ENCODE measurements at regions not wholly inside any gene's neighbourhood (a gene's known extent, or its start where the extent isn't known, plus 50 kb on each side); places are given as distances from the start of the nearest gene placed in this dataset.
"Not testable (repeated sequence)": the region's sequence is repeated elsewhere in the genome, so short reads cannot be mapped to it uniquely, and the experiment has no call there.

GRCh38 chr15:30816430-30816829, 87.3 kb upstream of the FAN1 start:
- TF ChIP-seq POLR2A (IDR thresholded peaks at IDR 0.05; ENCODE audit: low read depth, low read length) (no peak), POLR2AphosphoS5 (IDR thresholded peaks at IDR 0.05; ENCODE audit: low read depth, low read length) (no peak), TAF1 (IDR thresholded peaks at IDR 0.05; ENCODE audit: borderline replicate concordance, low read depth, low read length) (no peak)
- DNase-seq (ENCODE audit: insufficient read length): no peak
- no peak for FAIRE-seq

GRCh38 chr15:30823068-30823813, 80.5 kb upstream of the FAN1 start:
- FAIRE-seq: peak; percentile 82
- not testable (repeated sequence) for DNase-seq (ENCODE audit: insufficient read length)

GRCh38 chr15:30824518-30825195, 79.1 kb upstream of the FAN1 start:
- no peak for FAIRE-seq
- DNase-seq (ENCODE audit: insufficient read length): no peak
- TF ChIP-seq POLR2AphosphoS5 (IDR thresholded peaks at IDR 0.05; ENCODE audit: low read depth, low read length) (no peak), TAF1 (IDR thresholded peaks at IDR 0.05; ENCODE audit: borderline replicate concordance, low read depth, low read length) (no peak), POLR2A (IDR thresholded peaks at IDR 0.05; ENCODE audit: low read depth, low read length) (no peak)

- FAIRE-seq: no peak
Observed at GRCh38 chr15:30827625-30828303, 76.0 kb upstream of the FAN1 start.

GRCh38 chr15:30828304-30828639, 75.4 kb upstream of the FAN1 start:
- not testable (repeated sequence) for DNase-seq (ENCODE audit: insufficient read length); FAIRE-seq

More at GRCh38 chr15:30827625-30828303, 76.0 kb upstream of the FAN1 start:
- TF ChIP-seq POLR2A (IDR thresholded peaks at IDR 0.05; ENCODE audit: low read depth, low read length) (no peak), POLR2AphosphoS5 (IDR thresholded peaks at IDR 0.05; ENCODE audit: low read depth, low read length) (no peak), TAF1 (IDR thresholded peaks at IDR 0.05; ENCODE audit: borderline replicate concordance, low read depth, low read length) (no peak)
- DNase-seq (ENCODE audit: insufficient read length): no peak

GRCh38 chr15:30830961-30831360, 72.8 kb upstream of the FAN1 start:
- DNase-seq (ENCODE audit: insufficient read length) (no peak), FAIRE-seq (no peak)
- TF ChIP-seq POLR2AphosphoS5 (IDR thresholded peaks at IDR 0.05; ENCODE audit: low read depth, low read length) (no peak), POLR2A (IDR thresholded peaks at IDR 0.05; ENCODE audit: low read depth, low read length) (no peak), TAF1 (IDR thresholded peaks at IDR 0.05; ENCODE audit: borderline replicate concordance, low read depth, low read length) (no peak)

GRCh38 chr15:30833379-30833778, 70.3 kb upstream of the FAN1 start:
- DNase-seq (ENCODE audit: insufficient read length); FAIRE-seq: not testable (repeated sequence)

- not testable (repeated sequence) for FAIRE-seq; DNase-seq (ENCODE audit: insufficient read length)
Observed at GRCh38 chr15:30841639-30842038, 62.1 kb upstream of the FAN1 start.

- DNase-seq (ENCODE audit: insufficient read length): not testable (repeated sequence)
Observed at GRCh38 chr15:30842798-30843472, 60.8 kb upstream of the FAN1 start.

GRCh38 chr15:30845536-30845935, 58.2 kb upstream of the FAN1 start:
- not testable (repeated sequence) for FAIRE-seq

More at GRCh38 chr15:30842798-30843472, 60.8 kb upstream of the FAN1 start:
- peak; percentile 87 for FAIRE-seq

More at GRCh38 chr15:30845536-30845935, 58.2 kb upstream of the FAN1 start:
- not testable (repeated sequence) for DNase-seq (ENCODE audit: insufficient read length)
